ENCODE measurements at regions not wholly inside any gene's neighbourhood (a gene's known extent, or its start where the extent isn't known, plus 50 kb on each side); places are given as distances from the start of the nearest gene placed in this dataset.

- Histone ChIP-seq H3K4me2 (ENCODE audit: low read length) (no peak overlapping the region), H3K9me2 (ENCODE audit: insufficient read depth) (no peaks in the 10 kb centered on the region), H3K4me1 (ENCODE audit: control insufficient read depth in 1 of 2, insufficient read depth in 2 of 2, low read length in 2 of 2) (peaks cover 0 to 17% of the 10 kb centered on the region in 2 experiments; a peak in 3 of 4 replicates), H3K36me3 (ENCODE audit: control insufficient read depth in 1 of 2, insufficient read depth in 2 of 2, low read length in 2 of 2) (no peaks in the 10 kb centered on the region), H3K4me3 (replicated peaks in 1 of 2; ENCODE audit: low read depth in 1 of 2, low read length in 2 of 2) (no peak overlapping the region), H2AFZ (ENCODE audit: low read depth, low read length, poor library complexity, severe bottlenecking) (peak overlapping the region; percentile 54), H4K20me1 (ENCODE audit: insufficient read depth) (no peaks in the 10 kb centered on the region), H3K9me3 (ENCODE audit: control insufficient read depth in 1 of 2, insufficient read depth in 1 of 2, low read depth in 1 of 2, low read length in 2 of 2) (no peaks in the 10 kb centered on the region), H3K27me3 (ENCODE audit: insufficient read depth, low read length) (no peaks in the 10 kb centered on the region), H3K9ac (ENCODE audit: low read length) (no peak overlapping the region), H3K79me2 (ENCODE audit: insufficient read depth, low read length) (no peaks in the 10 kb centered on the region), H3K27ac (ENCODE audit: low read depth, low read length) (no peak overlapping the region)
- no TSS peak for BruUV-seq (replicated peaks)
- ChIA-PET CTCF (no interaction called here), RAD21 (ENCODE audit: low non-redundant PET in 1 of 2, low total read pairs in 2 of 2, uncharacterized antibody in 2 of 2, unreplicated experiment in 2 of 2) (no interaction called here), POLR2A (no interaction called here)
- no peak for DNase-seq (ENCODE audit: low read depth, low spot score)
- TF ChIP-seq CTCF (IDR thresholded peaks at IDR 0.05 in 2 of 3, conservative IDR thresholded peaks at IDR 0.05 in 1 of 3; ENCODE audit: borderline replicate concordance in 1 of 3, insufficient read depth in 1 of 3, low read depth in 2 of 3, low read length in 2 of 3) = no peak
- no peak for TF ChIP-seq RAD21 (IDR thresholded peaks at IDR 0.05; ENCODE audit: low read depth)
- TF ChIP-seq POLR2AphosphoS5 (IDR thresholded peaks at IDR 0.05; ENCODE audit: low read depth, low read length) = no peak
- no peak for TF ChIP-seq TCF7L2 (IDR thresholded peaks at IDR 0.05; ENCODE audit: borderline replicate concordance, extremely low read depth, insufficient read depth, insufficient read length)
- TF ChIP-seq YY1 (IDR thresholded peaks at IDR 0.05; ENCODE audit: extremely low read depth, insufficient replicate concordance, low read depth, low read length) = no peak
- TF ChIP-seq EZH2 (IDR thresholded peaks at IDR 0.05) = no peak
- TF ChIP-seq ZFX (IDR thresholded peaks at IDR 0.05) = no peak
- intact Hi-C loops (cut with micrococcal nuclease) = no loop called here
- no peak for ATAC-seq
These were observed 86.1 kb downstream of the TMEM167A start for GRCh38 chr5:82991059-82991458.

DNA sequence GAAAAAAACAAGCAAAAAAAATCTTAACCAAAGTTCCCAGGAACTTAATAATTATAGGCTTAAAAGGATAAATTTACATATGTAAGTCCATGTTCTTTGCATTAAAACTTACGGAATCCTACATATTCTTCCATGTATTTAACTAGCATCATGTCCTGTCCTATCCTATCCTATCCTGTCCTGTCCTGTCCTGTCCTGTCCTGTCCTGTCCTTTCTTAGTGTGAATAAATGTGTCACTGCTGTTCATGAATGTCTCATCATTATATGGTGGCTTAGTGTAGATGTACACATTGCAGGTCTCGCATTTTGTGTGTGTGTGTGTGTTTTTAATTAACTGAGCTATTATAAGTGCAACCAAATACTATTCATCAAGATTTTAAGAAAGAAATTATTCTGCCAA, 90.0 kb downstream of the TMEM167A start:
- intact Hi-C loops (cut with micrococcal nuclease) = no loop called here
- Histone ChIP-seq H4K20me1 (ENCODE audit: insufficient read depth) (no peaks in the 10 kb centered on the region), H3K4me3 (replicated peaks in 1 of 2; ENCODE audit: low read depth in 1 of 2, low read length in 2 of 2) (no peak overlapping the region), H3K9me2 (ENCODE audit: insufficient read depth) (no peaks in the 10 kb centered on the region), H3K36me3 (ENCODE audit: control insufficient read depth in 1 of 2, insufficient read depth in 2 of 2, low read length in 2 of 2) (no peaks in the 10 kb centered on the region), H3K27ac (ENCODE audit: low read depth, low read length) (no peak overlapping the region), H3K27me3 (ENCODE audit: insufficient read depth, low read length) (no peaks in the 10 kb centered on the region), H2AFZ (ENCODE audit: low read depth, low read length, poor library complexity, severe bottlenecking) (peak overlapping the region; percentile 74), H3K9ac (ENCODE audit: low read length) (no peak overlapping the region), H3K9me3 (ENCODE audit: control insufficient read depth in 1 of 2, insufficient read depth in 1 of 2, low read depth in 1 of 2, low read length in 2 of 2) (no peaks in the 10 kb centered on the region), H3K4me2 (ENCODE audit: low read length) (no peak overlapping the region), H3K79me2 (ENCODE audit: insufficient read depth, low read length) (no peaks in the 10 kb centered on the region), H3K4me1 (ENCODE audit: control insufficient read depth in 1 of 2, insufficient read depth in 2 of 2, low read length in 2 of 2) (peaks cover 3 to 45% of the 10 kb centered on the region in 2 experiments; a peak in 3 of 4 replicates)
- ATAC-seq (no peak), DNase-seq (ENCODE audit: low read depth, low spot score) (no peak)
- POLR2A ChIA-PET = no interaction called here
- BruUV-seq (replicated peaks) = no TSS peak
- TF ChIP-seq ZFX (IDR thresholded peaks at IDR 0.05) (no peak), ELF1 (IDR thresholded peaks at IDR 0.05; ENCODE audit: borderline replicate concordance, low read depth) (no peak), JUND (IDR thresholded peaks at IDR 0.05) (no peak), POLR2AphosphoS5 (IDR thresholded peaks at IDR 0.05; ENCODE audit: low read depth, low read length) (no peak), CTCF (IDR thresholded peaks at IDR 0.05 in 2 of 3, conservative IDR thresholded peaks at IDR 0.05 in 1 of 3; ENCODE audit: borderline replicate concordance in 1 of 3, insufficient read depth in 1 of 3, low read depth in 2 of 3, low read length in 2 of 3) (no peak), EZH2phosphoT487 (IDR thresholded peaks at IDR 0.05; ENCODE audit: borderline replicate concordance) (no peak)
- TF ChIP-seq, protein P1, sequence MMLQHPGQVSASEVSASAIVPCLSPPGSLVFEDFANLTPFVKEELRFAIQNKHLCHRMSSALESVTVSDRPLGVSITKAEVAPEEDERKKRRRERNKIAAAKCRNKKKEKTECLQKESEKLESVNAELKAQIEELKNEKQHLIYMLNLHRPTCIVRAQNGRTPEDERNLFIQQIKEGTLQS (IDR thresholded peaks at IDR 0.05) = no peak
- RAD21 ChIA-PET (ENCODE audit: low non-redundant PET in 1 of 2, low total read pairs in 2 of 2, uncharacterized antibody in 2 of 2, unreplicated experiment in 2 of 2) = no interaction called here
- CTCF ChIA-PET = no interaction called here
